Vagina (tissue), 2 donors: ENCODE measurements at regions not wholly inside any gene's neighbourhood (a gene's known extent, or its start where the extent isn't known, plus 50 kb on each side); places are given as distances from the start of the nearest gene placed in this dataset.

ENCODE experiments used
- DNase-seq, 2 donors: peaks; one replicate each; pipeline ENCODE4 v3.0.0-alpha.2; 2017; ENCODE audit errors: extremely low spot score in 2 of 2
- H3K27ac ChIP-seq: fragments of 200-600 bp; sonication (generic); one replicate; pipeline ENCODE4 v1.5.1; 2019
- H3K27me3 ChIP-seq: fragments of 200-600 bp; sonication (generic); one replicate; pipeline ENCODE4 v1.5.1; 2019
- H3K36me3 ChIP-seq, 2 donors: fragments of 200-600 bp; sonication (generic); one replicate each; pipeline ENCODE4 v1.5.1; 2017 to 2019
- H3K4me1 ChIP-seq: fragments of 200-600 bp; sonication (generic); one replicate; pipeline ENCODE4 v1.5.1; 2019
- H3K4me3 ChIP-seq, 2 donors: fragments of 200-600 bp; sonication (generic); 1 replicate in 1 of 2; 2 replicates in 1 of 2; pipeline ENCODE4 v1.5.1; 2016 to 2019
- H3K9me3 ChIP-seq: fragments of 200-600 bp; sonication (generic); one replicate; pipeline ENCODE4 v1.5.1; 2019
- POLR2A ChIP-seq, 2 donors: fragments of 450-650 bp; IDR thresholded peaks; one replicate each; pipeline ENCODE4 v1.6.1; 2017; ENCODE audit warnings: antibody characterized with exemption in 2 of 2, mild to moderate bottlenecking in 2 of 2, moderate library complexity in 2 of 2
- POLR2AphosphoS5 ChIP-seq, 2 donors: sonication (generic); formaldehyde crosslinking; IDR thresholded peaks; one replicate each; pipeline ENCODE4 v1.9.0; 2017; ENCODE audit warnings: antibody characterized with exemption in 2 of 2, mild to moderate bottlenecking in 2 of 2, low read depth in 1 of 2; ENCODE audit not compliant: insufficient read depth in 1 of 2
- intact Hi-C: fragments of 100-400 bp; cut with DNase I; formaldehyde crosslinking; loops from one replicate; pipeline ENCODE4 v1.15.1; 2023
- TF ChIP-seq, protein P1 (sequence below), 3 experiments: fragments of 450-650 bp in 2 of 3; fragments of 200-600 bp in 1 of 3; sonication (generic) in 1 of 3; IDR thresholded peaks; one replicate each; pipeline ENCODE4 v1.5.1; 2017 to 2019; ENCODE audit warnings: antibody characterized with exemption in 3 of 3, mild to moderate bottlenecking in 2 of 3, moderate library complexity in 2 of 3

DNA sequence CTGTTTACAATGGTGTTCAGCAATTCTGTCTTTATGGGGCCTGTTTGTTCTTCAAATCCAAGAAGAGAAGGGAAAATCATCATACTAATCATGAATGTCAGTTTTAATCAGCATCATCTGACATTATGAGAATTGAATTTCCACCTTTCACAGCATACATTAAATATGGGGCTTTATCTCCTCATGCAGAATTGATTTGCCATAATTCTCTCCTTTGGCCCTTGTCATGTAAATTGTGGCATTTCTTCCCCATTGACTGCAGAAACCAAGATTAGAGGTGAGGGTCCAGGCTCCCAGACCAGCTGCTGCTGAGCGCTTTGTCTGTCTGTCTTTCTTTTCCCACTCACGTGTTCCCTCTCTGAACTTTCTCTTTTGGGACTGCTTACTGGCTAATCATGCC lies 232.1 kb upstream of the NAV2 start:
- no peaks in the 10 kb centered on the region for H3K9me3 ChIP-seq
- DNase-seq = no peak

DNA sequence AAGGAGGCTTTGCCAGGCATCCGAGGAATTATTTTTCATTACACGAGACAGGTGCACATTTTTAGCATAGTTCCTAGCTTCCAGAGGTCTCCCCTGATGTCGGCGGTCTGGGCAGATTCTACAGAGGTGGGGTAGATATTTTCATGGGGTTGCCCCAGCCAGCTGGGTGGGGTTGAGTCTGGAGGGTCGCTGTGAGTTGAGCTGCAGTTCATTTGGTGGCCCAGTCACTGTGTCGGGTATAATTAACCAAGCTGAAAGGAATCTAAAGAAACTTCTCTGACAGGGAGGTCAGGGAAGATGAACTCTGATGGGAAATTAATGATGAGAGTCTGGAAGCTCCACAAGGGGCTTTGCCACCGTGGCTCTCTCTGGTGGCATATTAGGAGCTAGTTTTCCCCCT lies 233.7 kb upstream of the NAV2 start:
- Histone ChIP-seq H3K27ac (no peak overlapping the region), H3K9me3 (no peaks in the 10 kb centered on the region), H3K36me3 (no peaks in the 10 kb centered on the region), H3K27me3 (no peaks in the 10 kb centered on the region), H3K4me3 (no peak overlapping the region), H3K4me1 (no peaks in the 10 kb centered on the region)
- intact Hi-C loops = no loop called here
- no peak for TF ChIP-seq POLR2AphosphoS5 (IDR thresholded peaks at IDR 0.05; ENCODE audit: insufficient read depth in 1 of 2, low read depth in 1 of 2)
- TF ChIP-seq POLR2A (IDR thresholded peaks at IDR 0.05) = no peak
- TF ChIP-seq, protein P1, sequence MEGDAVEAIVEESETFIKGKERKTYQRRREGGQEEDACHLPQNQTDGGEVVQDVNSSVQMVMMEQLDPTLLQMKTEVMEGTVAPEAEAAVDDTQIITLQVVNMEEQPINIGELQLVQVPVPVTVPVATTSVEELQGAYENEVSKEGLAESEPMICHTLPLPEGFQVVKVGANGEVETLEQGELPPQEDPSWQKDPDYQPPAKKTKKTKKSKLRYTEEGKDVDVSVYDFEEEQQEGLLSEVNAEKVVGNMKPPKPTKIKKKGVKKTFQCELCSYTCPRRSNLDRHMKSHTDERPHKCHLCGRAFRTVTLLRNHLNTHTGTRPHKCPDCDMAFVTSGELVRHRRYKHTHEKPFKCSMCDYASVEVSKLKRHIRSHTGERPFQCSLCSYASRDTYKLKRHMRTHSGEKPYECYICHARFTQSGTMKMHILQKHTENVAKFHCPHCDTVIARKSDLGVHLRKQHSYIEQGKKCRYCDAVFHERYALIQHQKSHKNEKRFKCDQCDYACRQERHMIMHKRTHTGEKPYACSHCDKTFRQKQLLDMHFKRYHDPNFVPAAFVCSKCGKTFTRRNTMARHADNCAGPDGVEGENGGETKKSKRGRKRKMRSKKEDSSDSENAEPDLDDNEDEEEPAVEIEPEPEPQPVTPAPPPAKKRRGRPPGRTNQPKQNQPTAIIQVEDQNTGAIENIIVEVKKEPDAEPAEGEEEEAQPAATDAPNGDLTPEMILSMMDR (IDR thresholded peaks at IDR 0.05) = no peak
- DNase-seq = no peak

More for the DNA sequence above, 232.1 kb upstream of the NAV2 start:
- TF ChIP-seq, protein P1 (IDR thresholded peaks at IDR 0.05) = no peak
- no peak for TF ChIP-seq POLR2AphosphoS5 (IDR thresholded peaks at IDR 0.05; ENCODE audit: insufficient read depth in 1 of 2, low read depth in 1 of 2)
- TF ChIP-seq POLR2A (IDR thresholded peaks at IDR 0.05) = no peak
- H3K36me3 ChIP-seq = no peaks in the 10 kb centered on the region
- H3K27me3 ChIP-seq = no peaks in the 10 kb centered on the region
- intact Hi-C loops = no loop called here
- H3K4me3 ChIP-seq = no peak overlapping the region
- no peaks in the 10 kb centered on the region for H3K4me1 ChIP-seq
- H3K27ac ChIP-seq = no peak overlapping the region

DNA sequence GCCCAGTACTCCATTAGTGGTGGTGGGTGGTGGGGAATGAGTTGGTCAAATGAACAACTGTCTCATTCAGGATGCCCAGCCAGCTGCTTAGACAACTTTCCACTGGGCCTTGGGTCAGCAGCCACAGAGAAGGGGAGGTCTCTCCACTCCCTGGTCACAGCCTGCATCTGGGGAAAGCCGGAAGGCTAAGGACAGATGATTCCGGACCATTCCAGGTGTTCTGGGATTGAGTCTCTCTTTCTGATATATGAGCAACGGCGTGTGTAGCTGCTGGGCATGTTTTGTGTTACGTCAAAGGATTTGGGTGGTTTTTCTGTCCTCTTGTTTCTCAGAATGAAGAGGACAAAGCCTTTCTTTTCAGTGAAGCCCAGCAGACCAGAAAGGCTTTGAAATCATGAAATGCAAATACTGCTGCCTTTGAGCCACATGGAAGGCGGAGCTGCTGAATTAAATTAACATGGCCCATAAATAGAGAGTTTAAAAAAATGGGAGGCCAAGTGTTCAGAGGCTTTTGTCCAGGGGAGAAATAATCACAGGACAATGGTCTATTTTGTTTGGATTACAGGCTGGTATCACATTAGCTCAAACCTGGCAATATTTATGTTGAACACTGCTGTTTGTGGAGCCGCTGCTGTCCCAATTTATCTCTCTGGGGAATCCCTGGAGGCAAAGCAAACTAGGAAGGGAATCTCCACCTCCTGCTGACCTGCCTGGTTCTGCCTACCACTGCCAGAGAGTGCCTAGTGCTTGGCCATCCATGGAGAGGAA lies 234.4 kb upstream of the E2F8 start:
- Histone ChIP-seq H3K36me3 (no peaks in the 10 kb centered on the region), H3K27me3 (no peaks in the 10 kb centered on the region), H3K9me3 (no peaks in the 10 kb centered on the region), H3K4me3 (no peak overlapping the region), H3K27ac (no peak overlapping the region), H3K4me1 (no peaks in the 10 kb centered on the region)
- intact Hi-C loops = no loop called here
- DNase-seq = no peak
- TF ChIP-seq POLR2AphosphoS5 (IDR thresholded peaks at IDR 0.05; ENCODE audit: insufficient read depth in 1 of 2, low read depth in 1 of 2) = no peak
- TF ChIP-seq, protein P1 (IDR thresholded peaks at IDR 0.05) = no peak

DNA sequence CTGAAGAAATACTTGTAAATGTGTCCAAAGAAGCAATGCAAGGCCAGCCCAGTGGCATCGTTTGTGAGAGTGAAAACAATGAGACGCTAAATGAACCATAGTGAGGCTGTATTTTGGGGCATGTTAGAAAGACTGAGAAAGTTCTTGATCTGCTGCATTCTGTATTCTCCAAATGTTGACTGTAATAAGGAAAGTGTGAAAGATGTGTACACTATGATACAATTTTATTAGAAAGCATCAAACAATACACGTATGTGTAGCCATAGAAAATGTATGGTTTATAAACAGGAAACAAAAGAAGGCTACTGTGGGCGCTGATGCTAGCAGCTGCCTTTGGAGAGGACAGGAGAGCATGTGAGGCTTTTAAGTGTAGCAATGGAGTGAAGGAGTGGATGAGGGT lies 233.5 kb upstream of the E2F8 start:
- H3K27ac ChIP-seq = no peak overlapping the region
- intact Hi-C loops = no loop called here
- no peaks in the 10 kb centered on the region for H3K4me1 ChIP-seq
- H3K36me3 ChIP-seq = no peaks in the 10 kb centered on the region
- no peak overlapping the region for H3K4me3 ChIP-seq
- no peak for DNase-seq
- H3K9me3 ChIP-seq = no peaks in the 10 kb centered on the region
- no peaks in the 10 kb centered on the region for H3K27me3 ChIP-seq
- no peak for TF ChIP-seq POLR2AphosphoS5 (IDR thresholded peaks at IDR 0.05; ENCODE audit: insufficient read depth in 1 of 2, low read depth in 1 of 2)
- TF ChIP-seq POLR2A (IDR thresholded peaks at IDR 0.05) = no peak
- TF ChIP-seq, protein P1 (IDR thresholded peaks at IDR 0.05) = no peak

DNA sequence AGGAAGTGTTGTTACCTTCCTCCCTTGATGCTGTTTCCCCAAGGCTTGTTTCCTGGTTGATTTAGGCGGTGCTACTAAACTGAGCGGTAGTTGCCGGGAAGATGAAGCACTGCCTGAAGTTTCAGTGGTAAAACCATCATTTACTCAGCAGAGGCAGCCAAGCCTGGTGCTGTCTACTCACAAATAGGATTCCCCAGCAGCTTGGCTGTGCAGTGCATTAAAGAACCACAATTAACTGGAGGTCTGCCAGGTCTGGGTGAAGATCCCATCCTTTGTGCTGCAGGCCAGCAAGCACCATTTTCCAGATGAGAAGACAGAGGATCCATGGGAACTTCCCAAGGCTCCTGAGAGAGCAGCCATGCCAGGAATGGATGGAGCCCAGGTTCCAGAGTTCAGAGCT lies 231.9 kb upstream of the E2F8 start:
- H3K9me3 ChIP-seq = no peaks in the 10 kb centered on the region
- no peaks in the 10 kb centered on the region for H3K36me3 ChIP-seq
- no peak overlapping the region for H3K4me3 ChIP-seq
- no peak for TF ChIP-seq POLR2A (IDR thresholded peaks at IDR 0.05)
- TF ChIP-seq POLR2AphosphoS5 (IDR thresholded peaks at IDR 0.05; ENCODE audit: insufficient read depth in 1 of 2, low read depth in 1 of 2) = no peak
- TF ChIP-seq, protein P1 (IDR thresholded peaks at IDR 0.05) = no peak
- no peaks in the 10 kb centered on the region for H3K4me1 ChIP-seq
- DNase-seq = no peak
- H3K27ac ChIP-seq = no peak overlapping the region
- H3K27me3 ChIP-seq = no peaks in the 10 kb centered on the region
- intact Hi-C loops = no loop called here
